Endothelial cell of hepatic sinusoid (primary cell): ENCODE measurements at regions not wholly inside any gene's neighbourhood (a gene's known extent, or its start where the extent isn't known, plus 50 kb on each side); places are given as distances from the start of the nearest gene placed in this dataset.

ENCODE experiments used
- in situ Hi-C: cut with HindIII; loops from 2 replicates; pipeline ENCODE4 v1.10.0; 2017; ENCODE audit warnings: low sequenced_read_pairs

DNA sequence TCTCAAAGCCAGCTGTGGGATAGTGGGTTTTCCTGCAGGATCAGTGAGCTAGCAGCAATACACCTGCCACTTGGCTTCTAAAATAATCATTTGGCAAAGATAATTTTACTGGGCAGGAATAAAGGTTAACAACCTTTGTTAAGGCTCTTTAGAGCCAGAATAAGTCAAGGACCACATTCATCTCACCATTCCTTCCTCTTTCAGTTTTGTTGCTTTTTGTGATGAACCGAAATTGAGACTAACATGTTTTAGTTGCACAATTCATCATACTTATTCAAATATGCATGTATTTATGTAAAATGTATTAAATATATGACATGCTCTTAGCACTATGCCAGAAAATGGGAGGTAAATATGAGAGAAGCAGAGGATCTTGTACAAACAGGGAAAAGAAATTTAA lies 824.4 kb upstream of the TYRP1 start:
- in situ Hi-C loops = no loop called here

DNA sequence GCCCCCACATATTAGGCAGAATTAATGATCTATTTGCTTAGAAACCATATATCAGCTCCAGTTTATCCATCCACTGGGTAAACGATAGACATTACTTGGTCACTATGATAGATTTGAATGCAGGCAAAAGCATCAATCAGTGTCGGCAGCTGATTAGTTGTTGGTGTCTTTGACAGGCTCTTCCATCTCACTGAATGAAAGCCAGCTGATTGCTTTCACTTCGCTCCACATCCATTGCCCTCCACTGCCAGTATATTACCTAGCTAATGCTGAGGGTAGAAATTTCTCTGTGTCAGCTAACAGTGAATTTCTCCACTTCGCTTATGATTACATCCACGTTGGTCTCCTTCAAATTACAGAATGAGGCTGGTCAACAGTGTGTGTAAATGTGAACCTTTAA lies 821.3 kb upstream of the TYRP1 start:
- in situ Hi-C loops = no loop called here

DNA sequence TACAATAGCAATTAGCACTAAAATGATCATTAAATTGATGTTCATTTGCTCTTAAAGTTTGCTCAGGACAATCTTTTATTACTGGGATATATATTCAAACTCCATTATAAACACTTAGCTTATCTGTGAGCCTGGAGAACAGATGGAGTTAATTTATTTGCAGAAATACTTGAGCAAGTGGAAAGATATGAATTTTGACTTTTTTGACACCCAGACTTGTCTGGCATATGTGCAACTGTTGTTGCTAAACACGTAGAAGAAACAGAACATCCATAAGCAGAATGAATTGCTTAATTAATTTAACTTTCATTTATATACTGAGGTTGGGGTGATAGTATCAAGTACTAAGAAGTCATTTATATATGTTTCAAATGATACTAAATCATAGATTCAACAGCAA lies 820.7 kb upstream of the TYRP1 start:
- in situ Hi-C loops = no loop called here

DNA sequence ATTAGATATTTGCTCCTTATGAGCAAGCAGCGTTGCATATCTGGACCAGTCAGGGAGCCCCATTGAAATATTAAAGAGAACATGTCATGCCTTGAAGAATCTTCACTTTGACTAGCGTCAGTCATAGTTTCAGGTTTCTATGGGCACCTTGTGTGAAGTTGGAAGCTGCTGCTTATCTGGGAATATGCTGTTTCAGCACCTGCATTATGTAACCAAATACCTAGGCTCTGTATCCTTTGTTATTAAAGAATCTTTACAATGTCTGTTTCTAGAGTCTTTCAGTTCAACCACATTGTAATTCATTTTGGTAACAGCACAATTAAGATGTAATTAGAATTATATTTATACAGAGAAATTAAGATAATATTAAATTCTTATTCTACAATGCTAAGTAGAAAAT lies 818.8 kb upstream of the TYRP1 start:
- in situ Hi-C loops = no loop called here

DNA sequence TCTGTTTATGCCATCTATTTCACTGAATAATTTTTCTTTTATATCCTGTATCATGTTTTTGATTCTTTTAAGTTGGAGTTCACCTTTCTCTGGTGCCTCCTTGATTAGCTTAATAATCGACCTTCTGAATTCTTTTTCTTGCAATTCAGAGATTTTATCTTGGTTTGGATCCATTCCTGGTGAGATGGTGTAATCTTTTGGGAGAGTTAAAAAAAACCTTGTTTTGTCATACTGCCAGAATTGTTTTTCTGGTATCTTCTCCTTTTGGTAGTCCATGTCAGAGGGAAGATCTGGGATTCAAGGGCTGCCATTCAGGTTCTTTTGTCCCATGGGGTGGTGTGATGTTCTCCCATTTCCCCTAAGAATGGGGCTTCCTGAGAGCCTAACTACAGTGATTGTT lies 800.8 kb upstream of the TYRP1 start:
- in situ Hi-C loops = no loop called here

DNA sequence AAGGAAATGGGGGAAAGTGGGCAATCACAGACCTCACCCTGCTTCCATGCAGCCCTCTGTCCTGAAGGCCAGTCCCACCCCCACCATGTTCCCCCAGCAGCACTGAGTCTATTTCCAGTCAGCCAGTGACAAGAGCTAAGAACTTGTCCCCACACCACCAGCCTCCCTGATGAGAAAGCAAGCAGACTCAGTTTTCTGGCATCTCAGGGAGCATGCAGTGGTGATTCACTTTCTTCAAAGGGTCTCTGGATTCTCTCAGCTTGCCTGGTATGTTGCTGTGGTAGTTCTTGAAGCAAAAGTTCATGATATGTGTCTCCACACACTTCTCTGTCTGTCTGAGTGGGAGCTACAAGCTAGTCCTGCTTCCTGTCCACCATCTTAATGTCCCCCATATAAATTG lies 799.9 kb upstream of the TYRP1 start:
- in situ Hi-C loops = no loop called here

DNA sequence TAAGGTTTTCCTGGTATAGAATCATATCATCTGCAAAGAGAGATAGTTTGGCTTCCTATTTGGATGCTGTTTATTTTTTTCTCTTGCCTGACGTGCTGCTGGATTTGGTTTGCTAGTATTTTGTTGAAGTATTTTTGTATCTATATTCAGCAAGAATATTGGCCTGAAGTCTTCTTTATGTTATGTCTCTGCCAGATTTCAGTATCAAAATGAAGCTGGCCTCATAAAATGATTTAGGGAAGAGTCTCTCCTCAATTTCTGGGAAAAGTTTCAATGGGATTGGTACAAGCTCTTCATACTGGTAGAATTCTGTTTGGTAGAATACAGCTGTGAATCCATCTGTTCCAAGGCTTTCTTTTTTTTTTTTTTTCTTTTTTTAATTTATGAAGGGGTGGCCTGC lies 799.0 kb upstream of the TYRP1 start:
- in situ Hi-C loops = no loop called here

DNA sequence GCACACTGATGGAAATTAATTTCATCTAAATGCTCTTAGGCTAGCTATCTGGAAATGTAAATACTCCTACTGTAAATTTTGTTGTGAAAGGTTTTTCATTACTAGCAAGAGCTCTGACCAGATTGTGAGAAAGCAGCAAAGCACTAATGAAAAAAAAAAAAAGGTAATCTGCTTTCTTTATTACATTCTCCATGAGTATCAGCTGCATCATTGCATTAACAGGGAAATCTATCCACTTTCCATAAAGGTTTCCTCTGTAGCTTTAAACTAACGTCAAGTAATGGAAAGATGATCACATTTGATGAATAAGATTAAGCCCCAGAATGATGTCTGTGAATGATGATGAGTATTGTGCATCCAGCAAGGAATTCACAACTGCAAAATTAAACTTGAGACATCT lies 790.6 kb upstream of the TYRP1 start:
- in situ Hi-C loops = no loop called here

DNA sequence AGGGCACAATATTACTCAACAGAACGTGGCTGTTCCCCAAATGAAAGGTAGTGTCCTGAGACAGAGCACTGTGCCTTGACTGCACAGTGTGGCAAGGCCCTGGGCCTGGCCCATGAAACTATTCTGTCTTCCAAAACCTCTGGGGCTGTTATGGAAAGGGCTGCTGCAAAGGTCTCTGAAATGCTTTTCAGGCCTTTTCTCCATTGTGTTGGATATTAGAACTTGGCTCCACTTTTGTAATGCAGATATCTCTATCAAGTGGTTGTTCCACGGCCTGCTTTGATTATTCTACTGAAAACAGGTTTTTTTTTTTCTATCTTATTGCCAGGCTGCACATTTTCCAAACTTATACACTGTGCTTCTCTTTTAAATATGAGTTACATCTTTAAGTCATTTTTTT lies 777.5 kb upstream of the TYRP1 start:
- in situ Hi-C loops = no loop called here

DNA sequence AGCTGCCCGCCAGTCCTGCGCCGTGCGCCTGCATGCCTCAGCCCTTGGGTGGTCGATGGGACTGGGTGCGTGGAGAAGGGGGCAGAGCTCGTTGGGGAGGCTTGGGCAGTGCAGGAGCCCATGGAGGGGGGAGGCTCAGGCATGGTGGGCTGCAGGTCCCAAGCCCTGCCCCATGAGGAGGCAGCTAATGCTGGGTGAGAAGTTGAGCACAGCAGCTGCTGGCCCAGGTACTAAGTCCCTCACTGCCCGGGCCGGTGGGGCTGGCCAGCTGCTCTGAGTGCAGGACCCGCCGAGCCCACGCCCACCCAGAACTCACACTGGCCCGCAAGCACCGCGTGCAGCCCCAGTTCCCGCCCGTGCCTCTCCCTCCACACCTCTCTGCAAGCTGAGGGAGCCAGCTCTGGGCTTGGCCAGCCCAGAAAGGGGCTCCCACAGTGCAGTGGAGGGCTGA lies 764.3 kb upstream of the TYRP1 start:
- in situ Hi-C loops = no loop called here

DNA sequence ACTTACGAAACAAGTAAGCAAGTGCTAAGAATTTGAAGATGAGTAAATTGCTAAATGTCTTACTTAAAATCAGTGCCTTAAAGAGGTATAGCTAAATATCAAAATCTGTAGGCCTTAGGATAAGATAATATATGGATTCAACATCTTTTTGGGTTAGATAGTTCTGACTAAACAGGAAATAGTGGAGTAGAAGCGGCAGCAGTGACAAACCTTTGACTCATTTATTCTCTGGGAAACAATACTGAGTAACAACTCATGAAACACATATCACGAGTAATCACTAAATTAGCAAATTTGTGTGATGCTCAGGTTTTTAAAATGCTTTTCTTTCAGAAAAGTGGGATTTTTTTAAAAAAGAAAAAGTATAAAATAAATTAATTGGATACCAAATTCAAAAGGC lies 762.1 kb upstream of the TYRP1 start:
- in situ Hi-C loops = no loop called here

DNA sequence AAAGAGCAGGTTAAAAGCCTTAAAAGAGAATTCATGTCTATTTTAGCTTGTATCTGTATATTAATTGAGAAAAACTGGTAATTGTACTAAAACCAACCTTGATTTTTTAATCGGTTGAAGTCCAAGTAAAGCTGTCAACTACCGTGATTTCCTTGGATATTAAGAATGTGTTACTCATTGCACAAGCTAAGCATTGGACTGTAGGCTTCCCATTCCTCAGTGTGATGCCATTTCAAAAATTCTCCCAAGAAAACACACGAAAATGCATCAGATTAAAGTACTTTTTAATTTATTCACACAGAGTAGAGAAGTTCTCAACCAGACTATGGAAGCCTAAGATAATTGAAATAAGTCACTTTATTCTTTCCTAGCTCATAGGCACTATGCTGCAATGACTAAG lies 761.4 kb upstream of the TYRP1 start:
- in situ Hi-C loops = no loop called here

DNA sequence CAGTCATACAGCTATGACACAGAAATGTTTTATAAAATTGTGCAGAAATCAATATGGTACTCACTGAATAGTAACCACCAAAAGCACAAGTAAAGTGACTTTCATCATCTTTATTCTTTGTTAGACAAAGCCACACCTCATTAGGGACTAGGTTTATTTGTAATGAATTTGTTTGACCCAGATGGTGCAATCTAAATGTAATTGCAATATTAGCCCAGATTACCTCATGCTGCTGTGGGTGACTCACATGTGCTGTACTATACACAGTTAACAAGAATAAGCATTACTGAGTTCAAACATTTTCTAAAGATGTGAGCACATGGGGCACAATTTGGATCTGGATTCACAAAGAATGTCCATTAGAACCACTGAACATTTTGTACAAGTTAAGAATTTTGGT lies 759.3 kb upstream of the TYRP1 start:
- in situ Hi-C loops = no loop called here

DNA sequence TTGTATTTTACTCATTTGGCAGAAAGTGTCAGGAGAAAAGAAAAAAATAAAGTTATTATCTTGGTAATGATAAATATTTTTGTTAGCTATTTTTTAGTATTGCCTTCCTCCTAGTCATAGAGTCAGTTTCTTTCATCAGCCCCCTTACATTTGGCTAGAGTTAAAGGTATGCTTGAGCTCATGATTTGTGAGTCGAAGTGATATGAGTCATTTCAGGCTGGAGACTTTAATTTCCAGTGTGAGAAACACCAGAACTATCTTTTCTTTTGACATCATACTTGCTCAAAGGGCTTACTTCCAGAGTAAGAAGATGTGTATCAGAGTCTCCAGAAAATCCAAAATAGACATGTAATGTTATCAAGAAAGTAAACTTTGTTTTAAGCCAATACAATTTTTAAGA lies 746.7 kb upstream of the TYRP1 start:
- in situ Hi-C loops = no loop called here

DNA sequence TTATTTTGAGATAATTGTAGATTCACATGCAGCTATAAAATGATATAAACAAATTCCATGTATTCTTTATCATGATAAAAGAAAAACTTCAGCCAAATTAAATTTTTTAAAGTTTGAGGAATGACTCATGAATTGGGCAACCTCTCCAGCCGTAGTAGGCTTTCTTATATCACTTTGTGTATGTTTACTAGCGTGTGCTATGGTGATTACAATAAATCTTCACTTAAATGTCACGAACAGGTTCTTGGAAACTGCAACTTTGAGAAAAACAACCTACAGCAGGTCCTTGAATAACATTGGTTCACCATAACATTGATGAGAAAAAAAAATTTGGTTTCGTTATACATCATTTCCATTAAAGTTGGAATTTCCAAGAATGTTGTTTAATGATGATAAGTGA lies 730.9 kb upstream of the TYRP1 start:
- in situ Hi-C loops = no loop called here

DNA sequence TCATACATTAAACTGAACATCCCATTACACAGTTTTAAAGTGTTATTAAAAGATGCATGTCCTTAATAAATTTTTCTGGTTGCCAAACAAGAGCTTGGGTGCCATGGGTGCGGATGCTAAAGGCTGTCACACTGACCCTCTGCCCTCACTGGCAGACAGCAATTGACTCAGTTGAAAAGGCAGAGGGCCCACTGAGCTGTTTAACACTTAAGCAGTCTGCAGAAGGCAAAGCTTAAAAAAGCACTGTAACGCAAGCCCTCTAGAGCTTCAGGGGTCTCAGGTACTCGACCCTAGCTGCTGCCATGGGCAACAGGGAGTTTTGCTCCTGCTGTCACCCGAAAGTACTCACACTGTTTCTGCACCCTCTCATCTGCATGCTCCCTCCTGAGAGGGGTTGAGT lies 726.4 kb upstream of the TYRP1 start:
- in situ Hi-C loops = no loop called here

DNA sequence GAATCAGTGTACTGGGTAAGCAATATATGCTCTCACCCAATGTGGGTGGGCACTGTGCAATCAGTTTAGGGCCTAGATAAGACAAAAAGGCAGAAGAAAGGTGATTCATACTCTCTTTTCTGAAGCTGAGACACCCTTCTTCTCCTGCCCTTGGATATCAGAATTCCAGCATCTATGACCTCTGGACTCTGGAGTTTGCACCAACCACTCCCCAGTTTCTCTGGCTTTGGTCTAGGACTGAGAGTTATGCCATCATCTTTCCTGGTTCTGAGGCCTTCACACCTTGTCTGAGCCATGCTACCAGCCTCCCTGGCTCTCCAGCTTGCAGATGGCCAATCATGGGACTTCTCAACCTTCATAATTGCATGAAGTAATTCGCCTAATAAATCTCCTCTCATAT lies 724.6 kb upstream of the TYRP1 start:
- in situ Hi-C loops = no loop called here

DNA sequence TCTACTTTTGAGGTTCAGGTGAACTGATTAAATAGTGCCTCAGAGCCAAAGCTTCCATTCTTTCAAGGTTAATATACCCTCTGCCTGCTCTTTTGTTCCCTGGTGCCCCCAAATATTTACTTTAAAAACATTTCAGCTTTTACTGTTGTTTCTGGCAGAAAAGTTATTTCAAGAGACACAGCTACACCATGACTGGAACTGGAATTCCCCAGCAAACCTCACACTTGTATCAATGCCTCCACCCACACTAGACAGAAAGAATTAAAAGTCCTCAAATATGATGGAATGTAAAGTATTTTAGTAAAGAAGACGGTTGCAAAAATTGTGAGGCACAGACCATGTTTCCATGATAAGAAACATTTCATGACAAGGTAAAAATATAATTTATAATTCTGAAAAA lies 720.2 kb upstream of the TYRP1 start:
- in situ Hi-C loops = no loop called here

DNA sequence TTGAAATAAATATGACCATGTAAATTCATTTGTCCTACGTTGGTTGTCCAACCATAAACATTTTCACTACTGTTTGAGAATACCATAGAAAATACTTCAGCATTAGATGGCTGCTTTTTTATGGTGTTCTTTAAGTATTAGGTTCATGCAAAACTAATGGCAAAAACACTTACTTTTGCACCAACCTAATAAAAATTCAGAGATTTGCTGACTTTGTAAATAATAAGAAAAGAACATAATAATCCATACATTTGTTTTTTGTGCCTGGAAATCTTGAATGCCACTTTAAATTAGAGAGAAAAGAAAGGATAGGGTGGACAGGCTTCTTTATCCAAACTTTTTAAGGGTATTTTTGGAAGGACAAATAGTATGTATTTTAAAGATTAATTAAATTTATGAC lies 719.7 kb upstream of the TYRP1 start:
- in situ Hi-C loops = no loop called here

DNA sequence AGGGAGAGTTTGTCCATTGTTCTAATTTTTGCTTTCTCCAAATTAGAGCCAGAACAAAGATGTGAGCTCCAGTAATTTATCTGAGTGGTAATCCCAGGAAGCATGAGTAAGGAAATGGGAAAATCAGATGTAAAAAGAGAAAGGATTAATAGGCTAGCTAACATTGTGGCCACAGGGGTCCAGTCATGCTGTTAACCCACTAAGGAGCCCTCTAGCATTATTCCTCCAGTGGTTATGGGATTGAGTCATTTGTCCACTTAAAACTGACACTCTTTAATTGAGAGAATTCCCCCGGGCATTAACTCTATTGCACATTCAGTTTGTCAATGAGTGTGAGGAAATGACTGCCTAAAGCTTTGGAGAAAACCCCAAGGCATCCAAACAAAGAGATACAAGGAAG lies 700.3 kb upstream of the TYRP1 start:
- in situ Hi-C loops = no loop called here

DNA sequence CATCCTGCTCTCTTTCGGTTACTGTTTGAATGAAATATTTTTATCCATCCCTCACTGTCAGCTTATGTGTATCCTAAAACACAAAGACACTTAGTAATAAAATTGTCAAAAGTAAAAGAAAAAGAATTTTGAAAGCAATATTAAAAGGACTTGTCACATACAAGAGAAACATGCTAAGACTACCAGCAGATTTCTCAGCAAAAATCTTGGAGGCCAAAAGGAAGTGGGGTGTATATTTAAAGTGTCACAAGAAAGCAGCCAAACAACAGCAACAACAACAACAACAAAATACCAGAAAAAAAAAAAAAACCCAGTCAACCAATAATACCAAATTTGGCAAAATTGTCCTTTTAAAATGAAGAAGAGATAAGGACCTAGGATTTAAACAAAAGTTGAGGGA lies 678.7 kb upstream of the TYRP1 start:
- in situ Hi-C loops = no loop called here

DNA sequence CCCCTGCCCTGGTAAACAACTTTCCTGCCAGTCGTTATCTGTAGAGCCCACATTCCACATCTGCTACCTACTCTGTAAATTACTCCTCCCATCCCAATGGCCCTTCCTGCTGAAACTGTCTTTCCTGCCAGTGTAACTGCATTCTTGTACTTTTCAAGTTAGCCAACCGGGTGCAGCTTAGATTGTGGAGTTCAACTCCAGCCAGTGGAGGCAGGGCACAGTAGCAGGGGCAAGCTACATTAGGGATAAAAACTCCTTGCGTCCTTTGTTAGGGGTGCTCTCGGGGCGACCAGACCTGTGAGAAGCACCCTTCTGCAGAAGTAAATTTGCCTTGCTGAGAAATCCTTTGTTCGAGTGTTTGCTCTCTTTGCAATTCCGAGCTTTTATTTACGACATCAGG lies 639.0 kb upstream of the TYRP1 start:
- in situ Hi-C loops = no loop called here

DNA sequence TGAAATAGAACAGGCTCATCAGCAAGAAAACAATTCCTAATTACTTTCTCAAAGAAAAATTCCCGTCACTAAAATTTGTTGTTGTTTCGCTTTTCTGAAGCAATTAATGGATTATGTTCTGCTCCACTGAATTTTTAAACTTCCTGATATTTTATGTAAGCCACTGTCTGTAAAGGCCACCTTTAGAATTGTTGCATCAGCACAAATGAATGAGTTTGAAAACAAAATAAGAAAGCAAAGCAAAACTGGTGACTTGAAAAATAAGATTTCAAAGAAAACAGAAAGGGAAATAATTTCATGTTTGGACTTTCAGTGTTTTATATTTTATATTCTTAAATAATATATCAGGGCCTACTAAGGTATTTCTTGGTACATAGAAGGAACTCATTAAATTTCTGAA lies 636.3 kb upstream of the TYRP1 start:
- in situ Hi-C loops = no loop called here

DNA sequence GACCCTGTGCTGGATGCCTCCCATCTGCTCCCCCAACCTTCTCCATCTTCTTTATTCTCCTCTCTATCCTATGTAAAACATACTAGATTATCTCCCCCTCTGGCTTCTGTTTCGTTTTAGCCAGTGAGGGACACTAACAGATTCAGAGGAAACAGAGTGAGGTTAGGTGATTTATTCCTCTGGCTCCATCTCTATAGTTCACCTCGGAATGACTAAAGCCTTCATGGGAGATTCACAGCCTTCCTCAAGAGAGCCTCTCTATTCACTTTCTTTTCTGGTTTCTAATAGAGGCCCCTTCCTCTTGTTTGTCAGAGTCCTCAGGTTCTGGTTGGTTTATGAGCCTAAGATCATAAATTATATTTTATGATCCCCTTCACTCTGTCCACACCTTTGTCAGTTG lies 633.1 kb upstream of the TYRP1 start:
- in situ Hi-C loops = no loop called here
